ENCODE measurements at regions not wholly inside any gene's neighbourhood (a gene's known extent, or its start where the extent isn't known, plus 50 kb on each side); places are given as distances from the start of the nearest gene placed in this dataset.
"Not testable (repeated sequence)": the region's sequence is repeated elsewhere in the genome, so short reads cannot be mapped to it uniquely, and the experiment has no call there.

DNA sequence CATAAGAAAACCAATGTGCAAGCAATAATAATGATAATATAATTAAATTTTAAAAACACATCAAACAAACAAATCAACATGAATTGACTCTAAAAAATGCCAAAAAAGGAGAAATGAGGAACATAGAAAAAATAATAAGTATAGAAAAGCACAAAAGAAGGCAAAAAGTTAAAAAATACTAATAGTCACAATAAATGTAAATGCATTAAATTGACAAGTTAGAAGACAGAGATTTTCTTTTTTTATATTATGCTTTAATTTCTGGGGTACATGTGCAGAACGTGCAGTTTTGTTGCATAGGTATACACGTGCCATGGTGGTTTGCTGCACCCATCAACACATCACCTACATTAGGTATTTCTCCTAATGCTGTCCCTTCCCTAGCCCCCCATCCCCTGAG lies 767.0 kb downstream of the ADCYAP1 start:
- DNase-seq (ENCODE audit: low read depth), result not testable (repeated sequence)

- no peak for DNase-seq (ENCODE audit: low read depth)
Observed at GRCh38 chr18:1676387-1676786, 771.7 kb downstream of the ADCYAP1 start.

- DNase-seq (ENCODE audit: low read depth), result no peak
Observed at GRCh38 chr18:1680108-1680507, 775.4 kb downstream of the ADCYAP1 start.

DNA sequence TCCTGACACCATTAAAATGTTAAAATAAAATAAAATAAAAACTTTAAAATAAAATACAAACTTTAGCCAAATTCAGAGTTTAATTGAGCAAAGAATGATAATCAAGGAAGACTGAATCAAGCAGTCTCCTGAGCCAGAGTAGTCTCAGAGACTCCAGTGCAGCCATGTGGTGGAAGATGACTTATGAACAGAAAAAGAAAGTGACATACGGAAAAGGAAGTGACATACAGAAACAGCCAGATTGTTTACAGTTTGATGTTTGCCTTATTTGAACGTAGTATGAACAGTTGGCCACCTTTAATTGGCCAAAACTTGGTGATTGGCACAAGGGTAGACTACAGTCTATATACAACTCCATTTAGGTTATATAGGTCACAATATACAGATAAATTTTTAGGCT lies 787.2 kb downstream of the ADCYAP1 start:
- DNase-seq (ENCODE audit: low read depth), result no peak

- DNase-seq (ENCODE audit: low read depth), result no peak
Observed at GRCh38 chr18:1708006-1708405, 803.3 kb downstream of the ADCYAP1 start.

- no peak for DNase-seq (ENCODE audit: low read depth)
Observed at GRCh38 chr18:1710114-1710513, 805.4 kb downstream of the ADCYAP1 start.

GRCh38 chr18:1732143-1732542 lies 827.5 kb downstream of the ADCYAP1 start:
- DNase-seq (ENCODE audit: low read depth), result no peak

GRCh38 chr18:1746131-1746530 lies 825.2 kb downstream of the METTL4 start:
- no peak for DNase-seq (ENCODE audit: low read depth)

- no peak for DNase-seq (ENCODE audit: low read depth)
Observed at GRCh38 chr18:1751249-1751648, 820.1 kb downstream of the METTL4 start.

DNA sequence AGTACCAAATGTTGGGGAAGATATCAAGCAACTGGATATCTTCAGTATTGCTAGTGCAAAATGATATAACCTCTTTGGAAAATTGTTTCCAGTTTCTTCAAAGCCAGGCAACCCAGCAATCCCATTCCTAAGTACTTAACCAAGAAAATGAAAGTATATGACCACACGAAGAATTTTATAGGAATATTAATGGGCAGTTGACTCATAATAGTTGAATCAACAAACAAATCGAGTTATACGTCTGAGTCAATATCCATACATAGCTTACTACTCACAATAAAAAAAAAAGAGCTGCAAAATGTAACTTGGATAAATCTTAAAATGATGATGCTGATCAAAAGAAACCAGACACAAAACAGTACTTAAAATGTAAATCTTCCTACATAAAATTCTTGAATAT lies 810.4 kb downstream of the METTL4 start:
- no peak for DNase-seq (ENCODE audit: low read depth)

- DNase-seq (ENCODE audit: low read depth), result no peak
Observed at GRCh38 chr18:1774261-1774660, 797.0 kb downstream of the METTL4 start.

- no peak for DNase-seq (ENCODE audit: low read depth)
Observed at GRCh38 chr18:1777843-1778242, 793.5 kb downstream of the METTL4 start.

GRCh38 chr18:1778496-1779178 lies 792.7 kb downstream of the METTL4 start:
- DNase-seq (ENCODE audit: low read depth), result no peak

- no peak for DNase-seq (ENCODE audit: low read depth)
Observed at GRCh38 chr18:1779587-1779986, 791.7 kb downstream of the METTL4 start.

- no peak for DNase-seq (ENCODE audit: low read depth)
Observed at GRCh38 chr18:1784113-1784512, 787.2 kb downstream of the METTL4 start.

DNA sequence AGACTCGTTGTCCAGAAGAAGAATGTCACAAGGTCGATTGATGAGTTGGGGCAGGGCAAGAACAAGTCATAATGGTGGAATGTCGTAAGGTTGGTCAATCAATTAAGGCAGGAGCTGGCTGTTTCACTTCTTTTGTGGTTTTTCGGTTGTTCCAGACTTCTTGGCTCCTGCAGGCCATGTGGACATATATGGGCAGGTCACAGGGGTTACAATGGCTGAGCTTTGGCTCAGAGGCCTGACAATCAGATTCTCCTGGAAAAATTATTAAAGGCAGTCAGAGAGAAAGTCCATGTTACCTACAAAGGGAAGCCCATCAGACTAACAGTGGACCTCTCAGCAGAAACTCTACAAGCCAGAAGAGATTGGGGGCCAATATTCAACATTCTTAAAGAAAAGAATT lies 785.3 kb downstream of the METTL4 start:
- DNase-seq (ENCODE audit: low read depth), result not testable (repeated sequence)

DNA sequence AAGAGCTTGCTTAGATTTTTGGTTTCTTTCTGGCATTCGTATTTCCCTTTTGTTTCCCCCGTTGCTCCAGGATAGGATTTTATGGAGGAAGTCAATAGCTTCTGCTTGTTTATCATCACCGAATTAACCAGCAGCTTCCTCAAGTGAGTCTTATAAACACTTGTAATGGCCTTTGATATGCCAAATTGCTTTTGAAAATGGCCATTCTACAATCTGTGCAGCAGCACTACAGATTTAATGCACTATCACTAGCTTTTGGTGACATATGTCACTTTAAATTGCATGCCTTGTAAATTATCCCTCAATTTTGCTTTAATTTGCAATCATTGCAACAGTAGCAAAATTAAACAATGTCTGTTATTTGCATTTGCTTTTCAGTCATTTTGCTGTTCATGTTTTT lies 774.7 kb downstream of the METTL4 start:
- no peak for DNase-seq (ENCODE audit: low read depth)

- no peak for DNase-seq (ENCODE audit: low read depth)
Observed at GRCh38 chr18:1797235-1797634, 774.1 kb downstream of the METTL4 start.

- DNase-seq (ENCODE audit: low read depth), result no peak
Observed at GRCh38 chr18:1805521-1805920, 765.8 kb downstream of the METTL4 start.

GRCh38 chr18:1806884-1807615 lies 764.3 kb downstream of the METTL4 start:
- DNase-seq (ENCODE audit: low read depth), result no peak

GRCh38 chr18:1811282-1811681 lies 760.0 kb downstream of the METTL4 start:
- DNase-seq (ENCODE audit: low read depth), result no peak

DNA sequence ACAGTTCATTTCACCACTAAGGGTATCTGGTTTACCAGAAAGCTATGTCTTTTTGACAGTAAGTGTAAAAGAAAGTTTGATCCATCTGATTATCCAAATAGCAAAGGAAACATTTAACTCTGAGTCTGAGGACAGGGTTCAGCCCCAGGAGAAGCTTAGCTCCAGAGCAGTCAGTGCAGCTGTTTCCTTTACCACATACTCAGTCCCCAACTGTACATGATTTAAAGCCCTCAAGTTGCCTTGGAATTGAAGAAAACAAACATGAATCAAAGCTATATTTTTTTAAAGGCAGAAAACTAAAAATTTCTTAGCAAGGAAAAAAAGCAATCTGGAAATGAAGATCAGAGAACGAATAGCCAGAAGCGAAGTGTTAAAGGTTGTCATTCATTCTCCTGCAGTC lies 746.0 kb downstream of the METTL4 start:
- no peak for DNase-seq (ENCODE audit: low read depth)

DNA sequence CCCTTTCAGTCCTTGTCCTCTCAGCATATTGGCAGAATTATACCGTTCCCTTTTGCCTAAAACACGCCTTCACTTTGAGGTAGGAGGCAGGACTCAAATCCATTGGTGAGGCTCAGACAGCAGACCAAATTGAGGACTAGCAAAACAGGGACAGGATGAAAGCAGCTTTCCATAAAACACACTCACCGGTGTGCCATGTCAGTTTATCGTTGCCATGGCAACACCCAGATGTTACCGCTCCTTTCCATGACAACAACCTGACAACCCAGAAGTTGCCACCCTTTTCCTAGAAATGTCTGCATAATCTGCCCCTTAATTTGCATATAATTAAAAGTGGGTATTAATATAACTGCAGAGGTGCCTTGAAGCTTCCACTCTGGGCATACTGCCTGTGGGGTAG lies 730.4 kb downstream of the METTL4 start:
- DNase-seq (ENCODE audit: low read depth), result no peak

DNA sequence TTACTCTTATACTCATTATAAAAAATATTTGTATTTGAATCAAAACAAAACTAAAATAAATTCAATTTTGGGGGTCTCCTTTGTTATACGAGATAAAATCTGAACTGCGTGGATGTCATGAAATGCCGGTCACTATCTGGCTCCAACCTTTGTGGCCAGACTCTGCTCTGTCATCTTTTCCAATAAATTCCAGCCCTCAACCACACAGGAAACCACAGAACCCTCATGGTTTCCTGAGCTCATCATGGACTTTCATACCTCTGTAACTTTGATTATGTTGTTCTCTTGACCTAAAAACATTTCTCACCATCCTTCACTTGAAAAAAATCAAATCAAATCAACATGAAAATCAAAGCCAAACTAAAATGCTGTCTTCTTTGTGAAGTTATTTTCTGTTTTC lies 724.7 kb downstream of the METTL4 start:
- DNase-seq (ENCODE audit: low read depth), result no peak
